Fibroblast of villous mesenchyme (primary cell): ENCODE measurements at regions not wholly inside any gene's neighbourhood (a gene's known extent, or its start where the extent isn't known, plus 50 kb on each side); places are given as distances from the start of the nearest gene placed in this dataset.

Source experiments
- DNase-seq: peaks from one replicate; pipeline ENCODE4 v3.0.0-alpha.2; 2010; ENCODE audit warnings: low read depth
- H3K4me3 ChIP-seq: 2 replicates; pipeline ENCODE4 v1.5.1; 2011; ENCODE audit warnings: low read depth, mild to moderate bottlenecking, low read length
- TF ChIP-seq, protein P1 (sequence below): IDR thresholded peaks from 2 replicates; pipeline ENCODE4 v1.5.1; 2012; ENCODE audit warnings: low read depth, mild to moderate bottlenecking, low read length; ENCODE audit not compliant: insufficient read depth

DNA sequence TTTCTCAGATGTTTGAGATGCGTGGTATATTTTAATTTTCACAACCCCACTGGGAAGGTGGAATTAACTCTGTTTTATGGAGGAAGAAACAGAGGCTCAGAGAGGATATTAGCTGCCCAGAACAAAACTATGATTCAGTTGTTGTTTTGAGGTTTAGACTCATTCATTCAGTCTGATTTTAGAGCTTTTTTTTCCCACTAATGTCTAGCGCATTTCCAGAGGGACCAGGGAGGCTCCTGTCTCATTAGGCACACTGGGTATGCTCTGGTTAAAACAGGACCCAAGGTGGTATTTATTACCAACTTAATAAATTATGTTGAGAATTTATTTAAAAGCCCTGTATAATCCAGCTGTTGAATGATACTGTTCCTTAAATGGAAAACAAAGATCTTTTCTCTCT is 272.0 kb upstream of the RGMA start:
- no peak for DNase-seq
- TF ChIP-seq, protein P1, sequence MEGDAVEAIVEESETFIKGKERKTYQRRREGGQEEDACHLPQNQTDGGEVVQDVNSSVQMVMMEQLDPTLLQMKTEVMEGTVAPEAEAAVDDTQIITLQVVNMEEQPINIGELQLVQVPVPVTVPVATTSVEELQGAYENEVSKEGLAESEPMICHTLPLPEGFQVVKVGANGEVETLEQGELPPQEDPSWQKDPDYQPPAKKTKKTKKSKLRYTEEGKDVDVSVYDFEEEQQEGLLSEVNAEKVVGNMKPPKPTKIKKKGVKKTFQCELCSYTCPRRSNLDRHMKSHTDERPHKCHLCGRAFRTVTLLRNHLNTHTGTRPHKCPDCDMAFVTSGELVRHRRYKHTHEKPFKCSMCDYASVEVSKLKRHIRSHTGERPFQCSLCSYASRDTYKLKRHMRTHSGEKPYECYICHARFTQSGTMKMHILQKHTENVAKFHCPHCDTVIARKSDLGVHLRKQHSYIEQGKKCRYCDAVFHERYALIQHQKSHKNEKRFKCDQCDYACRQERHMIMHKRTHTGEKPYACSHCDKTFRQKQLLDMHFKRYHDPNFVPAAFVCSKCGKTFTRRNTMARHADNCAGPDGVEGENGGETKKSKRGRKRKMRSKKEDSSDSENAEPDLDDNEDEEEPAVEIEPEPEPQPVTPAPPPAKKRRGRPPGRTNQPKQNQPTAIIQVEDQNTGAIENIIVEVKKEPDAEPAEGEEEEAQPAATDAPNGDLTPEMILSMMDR: no peak
- no peak overlapping the region for H3K4me3 ChIP-seq

DNA sequence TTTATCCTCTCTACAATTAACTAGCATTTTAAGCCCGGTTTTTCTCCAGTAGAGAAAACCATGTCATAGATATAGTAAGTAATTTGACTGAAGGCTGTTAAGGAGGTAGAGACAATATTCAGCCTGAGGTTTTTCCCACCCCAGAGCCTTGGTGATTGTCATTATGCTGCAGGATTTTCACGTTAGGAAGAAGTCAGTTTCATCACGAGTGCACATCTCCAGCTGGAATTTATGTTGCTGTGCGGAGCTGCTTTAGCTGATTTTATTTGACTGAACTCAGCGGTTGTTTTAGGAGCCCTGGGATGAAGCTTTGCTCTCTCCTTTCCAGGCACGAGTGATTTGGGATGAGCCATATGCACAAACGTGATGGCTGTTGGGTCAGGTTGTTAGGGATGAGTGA is 271.3 kb upstream of the RGMA start:
- TF ChIP-seq, protein P1: no peak
- no peak overlapping the region for H3K4me3 ChIP-seq
- no peak for DNase-seq

DNA sequence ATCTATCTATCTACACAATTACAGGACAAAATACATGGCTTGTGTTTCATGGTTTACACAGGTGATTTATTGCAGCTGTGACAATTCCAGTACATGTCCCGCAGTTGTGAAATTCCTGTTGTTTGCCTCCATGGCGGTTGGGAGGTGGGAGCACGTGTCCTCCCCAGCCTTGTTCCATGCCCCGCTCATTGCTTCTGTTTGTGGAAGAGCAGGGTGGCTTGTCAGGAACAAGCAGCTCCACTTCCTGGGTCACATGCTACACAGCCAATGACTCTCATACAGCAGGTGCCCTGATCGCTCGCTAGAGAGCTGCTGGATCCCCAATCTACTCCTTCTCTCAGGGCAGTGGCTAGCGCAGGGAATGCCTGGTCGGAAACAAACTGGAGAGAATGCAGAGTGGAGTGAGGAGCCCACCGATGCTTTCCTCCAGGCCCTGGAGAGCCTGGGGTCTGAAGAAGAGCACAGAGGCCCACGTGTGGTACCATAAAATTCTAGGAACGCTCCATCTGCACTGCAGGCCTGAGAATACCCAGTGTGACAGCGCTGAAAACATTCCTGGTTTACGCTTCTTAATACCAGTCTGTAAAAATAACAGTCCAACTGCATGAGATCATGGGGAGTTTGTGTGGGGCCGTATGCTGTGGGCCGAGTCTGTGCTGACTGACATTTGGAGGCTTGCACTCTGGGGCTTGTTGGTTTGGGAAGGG is 270.6 kb upstream of the RGMA start:
- TF ChIP-seq, protein P1: no peak
- DNase-seq: no peak
- H3K4me3 ChIP-seq: no peak overlapping the region

DNA sequence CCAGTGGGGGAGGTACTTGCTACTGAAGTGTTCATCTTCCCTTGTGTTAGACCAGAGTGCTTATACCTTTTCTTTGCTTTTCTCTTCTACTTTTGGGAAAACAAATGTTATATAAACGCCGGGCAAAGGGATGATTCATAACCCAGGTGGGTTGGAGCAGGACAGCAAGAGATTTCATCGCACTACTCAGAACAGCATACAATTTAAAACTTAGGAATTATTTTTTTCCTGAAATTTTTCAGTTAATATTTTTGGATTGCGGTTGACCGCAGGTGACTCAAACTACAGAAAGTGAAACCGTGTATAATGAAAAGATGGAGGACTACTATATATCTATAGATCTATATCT is 270.0 kb upstream of the RGMA start:
- TF ChIP-seq, protein P1: no peak
- no peak overlapping the region for H3K4me3 ChIP-seq
- no peak for DNase-seq

DNA sequence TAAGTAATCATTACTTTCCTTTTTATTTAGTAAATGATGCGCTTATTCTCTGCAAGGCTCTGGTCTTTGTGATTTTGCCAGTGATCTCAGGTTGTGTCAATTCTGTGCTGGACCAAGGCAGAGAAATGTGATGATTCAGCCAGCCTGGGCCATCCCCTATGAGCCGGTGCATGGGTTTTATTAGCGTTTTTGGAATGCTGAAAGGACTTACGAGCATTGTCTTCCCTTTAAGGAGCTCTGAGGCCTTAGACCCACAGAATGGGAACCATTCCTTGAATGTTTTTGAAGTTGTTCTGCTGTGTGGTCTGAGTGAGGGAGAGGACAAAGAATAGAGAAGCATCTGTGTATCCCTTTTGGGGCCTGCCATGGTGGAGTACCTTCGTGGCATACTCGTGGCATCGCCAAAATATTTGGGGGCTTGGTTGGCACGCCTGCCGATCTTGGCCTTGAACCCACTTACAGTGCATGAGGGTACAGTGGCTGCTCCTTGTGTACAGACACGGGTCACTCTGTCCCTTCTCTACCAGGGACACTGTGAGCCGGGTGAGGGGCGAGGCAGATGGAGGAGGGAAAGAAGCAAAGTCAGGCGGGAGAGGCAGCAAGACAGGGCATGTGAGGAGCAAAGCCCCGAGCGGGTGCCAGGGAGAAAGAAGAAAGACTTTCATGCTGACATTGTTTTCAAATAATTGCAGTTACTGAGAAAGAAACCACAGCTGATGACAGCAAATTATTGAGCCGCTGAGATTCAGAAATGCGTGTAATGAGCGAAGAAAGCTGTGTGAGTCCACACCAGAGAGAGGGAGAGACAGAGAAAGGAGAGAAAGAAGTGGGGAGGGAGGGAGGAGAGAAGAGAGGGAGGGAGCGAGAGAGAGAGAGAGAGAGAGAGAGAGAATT is 269.4 kb upstream of the RGMA start:
- no peak for DNase-seq
- TF ChIP-seq, protein P1: no peak

DNA sequence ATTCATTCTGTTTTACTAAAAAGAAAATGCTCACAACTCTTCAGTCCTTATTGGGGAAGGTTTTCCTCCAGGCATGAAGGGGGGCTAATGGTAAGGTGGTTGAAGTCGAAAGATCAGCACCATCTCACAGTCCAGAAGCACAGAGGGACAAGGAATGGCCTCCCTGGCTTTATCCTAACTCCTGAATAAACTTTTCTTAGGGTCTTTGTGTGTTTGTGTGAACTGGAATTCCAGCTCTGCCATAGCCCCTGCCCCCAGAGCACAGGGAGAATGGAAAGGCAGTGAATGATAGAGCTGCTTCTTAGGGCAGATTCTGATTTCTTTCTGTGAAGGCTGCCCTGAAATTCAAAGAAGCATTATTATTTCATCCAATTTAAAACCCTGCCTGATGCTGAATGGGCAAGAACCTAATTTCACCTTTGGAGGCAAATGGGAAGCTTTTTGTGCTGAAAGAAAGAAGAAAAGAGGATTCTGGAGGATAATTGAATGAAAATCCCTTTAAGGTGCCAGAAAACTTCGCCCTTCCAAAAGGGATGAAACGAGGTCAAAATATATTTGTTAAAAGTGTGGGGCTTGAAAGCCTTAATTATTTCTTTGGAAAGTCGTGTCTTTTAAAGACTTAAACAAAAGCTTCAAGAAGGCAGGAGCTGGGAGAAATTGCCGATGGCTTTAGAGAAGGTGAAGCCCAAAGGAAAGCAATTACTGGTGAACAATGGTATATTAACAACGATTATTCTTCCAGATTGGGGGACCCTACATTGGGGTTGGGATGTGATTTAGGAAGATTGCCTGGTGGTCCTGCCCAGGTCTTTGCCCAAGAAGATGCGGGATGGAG is 259.9 kb upstream of the RGMA start:
- TF ChIP-seq, protein P1: no peak
- H3K4me3 ChIP-seq: no peak overlapping the region
- no peak for DNase-seq

More for the DNA sequence above, 269.4 kb upstream of the RGMA start:
- H3K4me3 ChIP-seq: no peak overlapping the region
